ENCODE measurements at regions not wholly inside any gene's neighbourhood (a gene's known extent, or its start where the extent isn't known, plus 50 kb on each side); places are given as distances from the start of the nearest gene placed in this dataset.

DNA sequence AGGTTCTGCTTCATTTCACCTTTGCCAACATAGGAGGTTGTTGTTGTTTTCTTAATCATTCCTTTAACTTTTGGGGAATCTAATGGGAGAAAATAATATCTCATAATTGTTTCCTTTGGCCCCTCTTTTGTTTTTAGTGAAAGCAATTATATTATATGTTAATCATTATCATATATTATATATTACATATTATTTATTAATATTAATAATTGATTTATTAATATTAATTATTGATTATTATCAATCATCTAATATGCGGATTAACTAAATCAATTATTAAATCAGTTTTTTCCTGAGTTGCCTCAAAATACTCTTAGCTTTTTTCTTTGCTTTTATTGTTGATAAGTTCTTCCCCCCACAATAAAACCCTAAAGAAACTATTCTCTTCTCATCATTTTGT, 443.8 kb downstream of the GATA3 start:
- no peak overlapping the region for H3K4me3 Mint-ChIP-seq (ENCODE audit: unreplicated experiment)
- H3K4me1 Mint-ChIP-seq (ENCODE audit: unreplicated experiment), result peaks cover 5% of the 10 kb centered on the region
- DNase-seq (ENCODE audit: low spot score), result no peak
- no peaks in the 10 kb centered on the region for H3K9me3 Mint-ChIP-seq (ENCODE audit: unreplicated experiment)
- TF ChIP-seq, protein P1, sequence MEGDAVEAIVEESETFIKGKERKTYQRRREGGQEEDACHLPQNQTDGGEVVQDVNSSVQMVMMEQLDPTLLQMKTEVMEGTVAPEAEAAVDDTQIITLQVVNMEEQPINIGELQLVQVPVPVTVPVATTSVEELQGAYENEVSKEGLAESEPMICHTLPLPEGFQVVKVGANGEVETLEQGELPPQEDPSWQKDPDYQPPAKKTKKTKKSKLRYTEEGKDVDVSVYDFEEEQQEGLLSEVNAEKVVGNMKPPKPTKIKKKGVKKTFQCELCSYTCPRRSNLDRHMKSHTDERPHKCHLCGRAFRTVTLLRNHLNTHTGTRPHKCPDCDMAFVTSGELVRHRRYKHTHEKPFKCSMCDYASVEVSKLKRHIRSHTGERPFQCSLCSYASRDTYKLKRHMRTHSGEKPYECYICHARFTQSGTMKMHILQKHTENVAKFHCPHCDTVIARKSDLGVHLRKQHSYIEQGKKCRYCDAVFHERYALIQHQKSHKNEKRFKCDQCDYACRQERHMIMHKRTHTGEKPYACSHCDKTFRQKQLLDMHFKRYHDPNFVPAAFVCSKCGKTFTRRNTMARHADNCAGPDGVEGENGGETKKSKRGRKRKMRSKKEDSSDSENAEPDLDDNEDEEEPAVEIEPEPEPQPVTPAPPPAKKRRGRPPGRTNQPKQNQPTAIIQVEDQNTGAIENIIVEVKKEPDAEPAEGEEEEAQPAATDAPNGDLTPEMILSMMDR (IDR thresholded peaks at IDR 0.05; ENCODE audit: unreplicated experiment), result no peak
- H3K36me3 Mint-ChIP-seq (ENCODE audit: low read depth, unreplicated experiment), result no peaks in the 10 kb centered on the region
- no peaks in the 10 kb centered on the region for H3K27me3 Mint-ChIP-seq (ENCODE audit: unreplicated experiment)
- no peak overlapping the region for H3K27ac Mint-ChIP-seq (ENCODE audit: unreplicated experiment)

DNA sequence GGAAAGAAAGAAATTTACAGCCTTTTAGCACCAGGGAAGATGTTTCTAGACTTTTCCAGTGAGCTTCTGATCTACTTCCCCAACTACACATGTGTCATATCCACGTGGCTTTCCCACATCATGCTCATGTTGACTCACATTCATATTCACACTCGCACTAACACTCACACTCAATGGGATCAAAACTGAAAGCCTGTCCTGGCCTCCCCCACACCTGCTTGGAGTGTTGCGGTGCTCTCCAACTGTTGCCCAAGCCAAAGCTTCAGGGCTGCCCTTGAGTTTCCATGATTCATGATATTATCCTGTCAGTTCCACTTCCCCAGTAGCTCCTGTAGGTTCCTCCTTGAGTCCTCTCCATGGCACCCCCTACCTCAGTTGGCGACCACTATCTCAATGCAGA, 444.4 kb downstream of the GATA3 start:
- H3K27me3 Mint-ChIP-seq (ENCODE audit: unreplicated experiment), result no peaks in the 10 kb centered on the region
- no peak for DNase-seq (ENCODE audit: low spot score)
- H3K4me3 Mint-ChIP-seq (ENCODE audit: unreplicated experiment), result no peak overlapping the region
- no peaks in the 10 kb centered on the region for H3K9me3 Mint-ChIP-seq (ENCODE audit: unreplicated experiment)
- H3K36me3 Mint-ChIP-seq (ENCODE audit: low read depth, unreplicated experiment), result no peaks in the 10 kb centered on the region
- peaks cover 5% of the 10 kb centered on the region for H3K4me1 Mint-ChIP-seq (ENCODE audit: unreplicated experiment)
- H3K27ac Mint-ChIP-seq (ENCODE audit: unreplicated experiment), result no peak overlapping the region
- TF ChIP-seq, protein P1 (IDR thresholded peaks at IDR 0.05; ENCODE audit: unreplicated experiment), result no peak

DNA sequence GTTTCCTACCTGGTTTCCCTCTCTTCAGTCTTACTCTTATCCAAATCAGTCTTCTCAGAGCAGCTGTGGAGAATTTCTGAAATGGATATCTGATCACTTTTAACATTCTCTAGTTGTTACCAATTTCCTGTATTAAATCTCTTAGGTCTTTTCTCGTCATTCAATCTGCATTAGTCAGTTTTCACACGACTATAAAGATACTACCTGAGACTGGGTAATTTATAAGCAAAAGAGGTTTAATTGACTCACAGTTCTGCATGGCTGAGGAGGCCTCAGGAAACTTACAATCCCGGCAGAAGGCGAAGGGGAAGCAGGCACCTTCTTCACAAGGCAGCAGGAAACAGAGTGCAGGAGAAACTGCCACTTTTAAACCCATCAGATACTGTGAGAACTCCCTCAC, 444.8 kb downstream of the GATA3 start:
- Mint-ChIP-seq H3K27me3 (ENCODE audit: unreplicated experiment) (no peaks in the 10 kb centered on the region), H3K4me1 (ENCODE audit: unreplicated experiment) (peaks cover 5% of the 10 kb centered on the region), H3K36me3 (ENCODE audit: low read depth, unreplicated experiment) (no peaks in the 10 kb centered on the region), H3K4me3 (ENCODE audit: unreplicated experiment) (no peak overlapping the region), H3K9me3 (ENCODE audit: unreplicated experiment) (no peaks in the 10 kb centered on the region), H3K27ac (ENCODE audit: unreplicated experiment) (no peak overlapping the region)
- TF ChIP-seq, protein P1 (IDR thresholded peaks at IDR 0.05; ENCODE audit: unreplicated experiment), result no peak
- no peak for DNase-seq (ENCODE audit: low spot score)

DNA sequence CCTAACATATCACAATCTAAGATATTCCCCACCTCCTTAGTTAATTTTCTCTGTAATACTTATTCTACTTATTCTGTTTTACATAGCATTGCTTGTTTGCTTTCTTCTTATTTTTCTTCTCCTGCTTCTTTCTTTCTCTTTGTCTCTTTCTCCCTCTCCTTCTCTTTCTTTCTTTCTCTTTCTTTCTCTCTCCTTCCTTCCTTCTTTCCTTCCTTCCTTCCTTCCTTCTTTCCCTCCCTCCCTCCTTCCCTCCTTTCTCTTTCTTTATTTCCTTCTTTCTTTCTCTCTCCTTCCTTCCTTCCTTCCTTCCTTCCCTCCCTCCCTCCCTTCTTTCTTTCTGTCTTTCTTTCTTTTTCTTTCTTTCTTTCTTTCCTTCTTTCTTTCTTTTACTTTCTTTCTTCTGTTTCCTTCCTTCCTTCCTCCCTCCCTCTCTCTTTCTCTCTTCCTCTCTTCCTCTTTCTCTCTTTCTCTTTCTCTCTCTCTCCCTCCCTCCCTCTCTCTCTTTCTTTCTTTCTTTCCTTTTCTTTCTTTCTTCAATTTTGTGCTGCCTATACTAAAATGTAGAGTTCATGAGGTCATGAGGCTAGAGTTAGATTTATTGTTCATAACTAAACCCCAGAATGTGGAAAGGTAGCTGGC, 445.4 kb downstream of the GATA3 start:
- TF ChIP-seq, protein P1 (IDR thresholded peaks at IDR 0.05; ENCODE audit: unreplicated experiment), result no peak
- no peaks in the 10 kb centered on the region for H3K36me3 Mint-ChIP-seq (ENCODE audit: low read depth, unreplicated experiment)
- DNase-seq (ENCODE audit: low spot score), result no peak
- peaks cover 5% of the 10 kb centered on the region for H3K4me1 Mint-ChIP-seq (ENCODE audit: unreplicated experiment)
- no peak overlapping the region for H3K27ac Mint-ChIP-seq (ENCODE audit: unreplicated experiment)
- H3K4me3 Mint-ChIP-seq (ENCODE audit: unreplicated experiment), result no peak overlapping the region
- H3K9me3 Mint-ChIP-seq (ENCODE audit: unreplicated experiment), result no peaks in the 10 kb centered on the region
- H3K27me3 Mint-ChIP-seq (ENCODE audit: unreplicated experiment), result no peaks in the 10 kb centered on the region

DNA sequence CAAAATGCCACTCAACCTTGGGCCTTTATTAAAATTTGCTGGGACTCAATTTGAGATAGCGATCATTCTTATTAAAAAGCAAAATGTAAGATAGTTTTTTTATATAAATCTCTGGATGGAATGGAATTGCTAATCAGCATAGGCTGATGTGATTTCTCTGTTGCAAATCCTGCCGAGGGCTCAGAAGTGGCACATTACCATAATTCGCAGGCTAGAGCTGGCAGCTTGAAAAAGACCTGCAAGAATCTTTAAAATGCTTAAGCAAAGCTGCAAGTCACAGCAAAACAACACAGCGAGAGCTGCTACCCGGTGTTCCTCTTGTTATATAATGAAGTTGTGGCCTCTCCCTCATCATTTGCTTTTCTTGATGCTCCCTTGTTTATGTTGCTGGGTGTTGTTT, 448.1 kb downstream of the GATA3 start:
- no peak for DNase-seq (ENCODE audit: low spot score)
- Mint-ChIP-seq H3K36me3 (ENCODE audit: low read depth, unreplicated experiment) (no peaks in the 10 kb centered on the region), H3K4me3 (ENCODE audit: unreplicated experiment) (no peak overlapping the region)

More for the DNA sequence above, 448.1 kb downstream of the GATA3 start:
- no peaks in the 10 kb centered on the region for H3K9me3 Mint-ChIP-seq (ENCODE audit: unreplicated experiment)
- H3K27ac Mint-ChIP-seq (ENCODE audit: unreplicated experiment), result no peak overlapping the region
- TF ChIP-seq, protein P1 (IDR thresholded peaks at IDR 0.05; ENCODE audit: unreplicated experiment), result no peak
- no peaks in the 10 kb centered on the region for H3K27me3 Mint-ChIP-seq (ENCODE audit: unreplicated experiment)
- H3K4me1 Mint-ChIP-seq (ENCODE audit: unreplicated experiment), result peaks cover 5% of the 10 kb centered on the region
